ENCODE measurements at regions not wholly inside any gene's neighbourhood (a gene's known extent, or its start where the extent isn't known, plus 50 kb on each side); places are given as distances from the start of the nearest gene placed in this dataset.

- TF ChIP-seq CTCF (IDR thresholded peaks at IDR 0.05), result no peak
- TF ChIP-seq POLR2A (IDR thresholded peaks at IDR 0.05), result no peak
Measured at GRCh38 chr1:238104752-238105151, 214.0 kb upstream of the ZP4 start.
